SK-N-SH (cell line): ENCODE measurements at regions not wholly inside any gene's neighbourhood (a gene's known extent, or its start where the extent isn't known, plus 50 kb on each side); places are given as distances from the start of the nearest gene placed in this dataset.
A peak's percentile ranks its signal among the peaks of the same experiment; 100 is the strongest.

Source experiments
- CTCF ChIA-PET: fragments of 300-600, 350-600 bp; formaldehyde crosslinking; extraction: SDS; loops from one replicate; lab custom pipeline; 2021; lab: Yijun Ruan, JAX
- POLR2A ChIA-PET: fragments of 350-600 bp; sonication (Branson Sonifier 250); formaldehyde crosslinking; extraction: SDS; loops from one replicate; lab custom pipeline; 2020; ENCODE audit warnings: antibody characterized with exemption, inconsistent platforms; lab: Yijun Ruan, JAX
- DNase-seq: peaks from one replicate; pipeline ENCODE4 v3.0.0; 2012
- H2AFZ ChIP-seq: fragments of 200-600 bp; sonication (generic); 2 replicates; pipeline ENCODE4 v1.8.1; 2016; ENCODE audit warnings: antibody characterized with exemption, mild to moderate bottlenecking, low read depth
- H3F3A ChIP-seq: fragments of 200-600 bp; sonication (generic); replicated peaks from 2 replicates; pipeline ENCODE3; 2016; ENCODE audit warnings: antibody characterized with exemption, mild to moderate bottlenecking; ENCODE audit not compliant: insufficient read depth
- H3K27ac ChIP-seq, 2 experiments: fragments of 200-500 bp in 1 of 2; fragments of 200-600 bp in 1 of 2; sonication (Bioruptor generic) in 1 of 2; sonication (generic), shearing (Covaris generic) in 1 of 2; 2 replicates each; pipeline versions ENCODE4 v1.5.1 to v1.6.1; 2014 to 2016; ENCODE audit warnings: low read depth in 2 of 2, inconsistent platforms in 1 of 2, low read length in 1 of 2, mild to moderate bottlenecking in 1 of 2, mixed read lengths in 1 of 2
- H3K27me3 ChIP-seq: fragments of 200-600 bp; sonication (generic), shearing (Covaris generic); 2 replicates; pipeline ENCODE4 v1.6.1; 2016; ENCODE audit warnings: mixed run types; ENCODE audit not compliant: insufficient read depth
- H3K36me3 ChIP-seq, 2 experiments: fragments of 200-500 bp in 1 of 2; fragments of 200-600 bp in 1 of 2; sonication (Bioruptor generic) in 1 of 2; sonication (generic) in 1 of 2; replicated peaks in 1 of 2; 2 replicates each; pipeline versions ENCODE3 to v1.5.1; 2014 to 2016; ENCODE audit warnings: low read length in 1 of 2, mild to moderate bottlenecking in 1 of 2; ENCODE audit not compliant: insufficient read depth in 2 of 2, control insufficient read depth in 1 of 2
- H3K4me1 ChIP-seq, 2 experiments: fragments of 200-500 bp in 1 of 2; fragments of 200-600 bp in 1 of 2; sonication (Bioruptor generic) in 1 of 2; sonication (generic), shearing (Covaris generic) in 1 of 2; 2 replicates each; pipeline versions ENCODE4 v1.5.1 to v1.6.1; 2014 to 2016; ENCODE audit warnings: low read depth in 1 of 2, low read length in 1 of 2, mixed run types in 1 of 2; ENCODE audit not compliant: insufficient read depth in 2 of 2, control insufficient read depth in 1 of 2
- H3K4me2 ChIP-seq: fragments of 200-600 bp; sonication (generic), shearing (Covaris generic); 2 replicates; pipeline ENCODE4 v1.6.1; 2017; ENCODE audit warnings: mixed run types
- H3K4me3 ChIP-seq, 2 experiments: fragments of 200-500 bp in 1 of 2; fragments of 200-600 bp in 1 of 2; sonication (Bioruptor generic) in 1 of 2; sonication (generic), shearing (Covaris generic) in 1 of 2; 2 replicates each; pipeline versions ENCODE4 v1.5.1 to v1.8.1; 2014 to 2016; ENCODE audit warnings: low read depth in 2 of 2, inconsistent platforms in 1 of 2, low read length in 1 of 2, mild to moderate bottlenecking in 1 of 2, mixed read lengths in 1 of 2, moderate library complexity in 1 of 2
- H3K79me2 ChIP-seq: fragments of 200-600 bp; sonication (generic); 2 replicates; pipeline ENCODE4 v1.8.1; 2017; ENCODE audit warnings: mild to moderate bottlenecking; ENCODE audit not compliant: insufficient read depth
- H3K9ac ChIP-seq: fragments of 200-600 bp; sonication (generic); 2 replicates; pipeline ENCODE4 v1.6.1; 2017; ENCODE audit warnings: mixed run types
- H3K9me2 ChIP-seq: fragments of 200-600 bp; sonication (generic); 2 replicates; pipeline ENCODE4 v1.6.1; 2017; ENCODE audit warnings: mixed run types
- H3K9me3 ChIP-seq: fragments of 200-600 bp; sonication (generic); 2 replicates; pipeline ENCODE4 v1.6.1; 2017; ENCODE audit warnings: mixed run types, mild to moderate bottlenecking, moderate library complexity
- H4K20me1 ChIP-seq: fragments of 200-600 bp; sonication (generic); 2 replicates; pipeline ENCODE4 v1.6.1; 2017; ENCODE audit warnings: mild to moderate bottlenecking, mixed run types; ENCODE audit not compliant: insufficient read depth
- GATA2 ChIP-seq: sonication (generic); formaldehyde crosslinking; IDR thresholded peaks from 2 replicates; pipeline ENCODE4 v1.5.0; 2020; ENCODE audit warnings: mild to moderate bottlenecking, missing genetic modification reagents
- IRF3 ChIP-seq: fragments of 150-350 bp; IDR thresholded peaks from 2 replicates; pipeline ENCODE4 v1.6.1; 2016; ENCODE audit warnings: mild to moderate bottlenecking, low read depth, low read length
- JUND ChIP-seq: IDR thresholded peaks from 2 replicates; pipeline ENCODE4 v1.4.0; 2012
- MAX ChIP-seq: IDR thresholded peaks from 2 replicates; pipeline ENCODE4 v1.4.0; 2012; ENCODE audit warnings: low read depth
- MEF2A ChIP-seq: IDR thresholded peaks from 2 replicates; pipeline ENCODE4 v1.4.0; 2012; ENCODE audit warnings: low read depth, borderline replicate concordance
- NFIC ChIP-seq: IDR thresholded peaks from 2 replicates; pipeline ENCODE4 v1.4.0; 2012; ENCODE audit warnings: borderline replicate concordance
- RCOR1 ChIP-seq: fragments of 150-350 bp; IDR thresholded peaks from 2 replicates; pipeline ENCODE4 v1.6.1; 2017; ENCODE audit warnings: antibody characterized with exemption, low read length
- SIN3A ChIP-seq: IDR thresholded peaks from 2 replicates; pipeline ENCODE4 v1.6.1; 2012; ENCODE audit warnings: low read depth, mild to moderate bottlenecking, low read length, moderate library complexity, borderline replicate concordance
- TEAD4 ChIP-seq: IDR thresholded peaks from 2 replicates; pipeline ENCODE4 v1.4.0; 2012; ENCODE audit warnings: mild to moderate bottlenecking, borderline replicate concordance; ENCODE audit not compliant: insufficient read depth
- USF1 ChIP-seq: IDR thresholded peaks from 2 replicates; pipeline ENCODE4 v1.4.0; 2012; ENCODE audit warnings: low read depth, borderline replicate concordance
- WGBS: methylation state at CpG from one replicate; pipeline ENCODE4 v1.1.6; 2017; ENCODE audit warnings: low lambda C conversion rate; 5-methylcytosine and 5-hydroxymethylcytosine counted together
- TF ChIP-seq, protein P1 (sequence below): IDR thresholded peaks from 2 replicates; pipeline ENCODE4; 2012

DNA sequence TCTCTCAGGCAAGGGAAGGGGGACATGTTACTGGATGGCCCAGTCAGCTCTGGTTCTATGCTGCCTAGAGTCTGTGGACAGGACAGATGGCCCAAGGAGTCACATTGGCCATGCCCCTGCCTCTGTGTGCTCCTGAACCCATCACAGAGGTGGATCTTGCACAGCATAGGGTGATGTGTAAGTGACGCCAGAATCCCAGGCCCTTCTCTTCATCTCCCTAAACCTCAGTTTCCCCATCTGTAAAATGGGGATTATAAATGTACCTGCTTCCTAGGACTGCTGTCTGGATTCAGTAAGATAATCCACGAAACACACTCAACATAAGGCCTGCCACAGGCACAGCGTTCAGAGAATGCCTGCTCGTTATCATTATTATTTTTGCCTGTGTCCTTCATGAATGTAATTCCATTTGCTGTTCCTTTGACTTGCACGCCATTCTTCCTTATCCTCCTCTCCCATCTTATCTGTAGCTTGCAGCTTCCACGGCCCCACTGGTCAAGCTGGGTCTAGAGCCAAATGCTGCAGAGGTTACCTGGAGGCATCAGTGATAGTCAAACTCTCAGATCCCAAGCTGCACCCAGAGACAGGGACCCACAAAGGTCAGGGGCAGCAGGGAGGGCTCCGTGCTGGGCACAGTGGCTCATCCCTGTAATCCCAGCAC lies 207.0 kb downstream of the MN1 start (continued):
- no peak for TF ChIP-seq MAX
- TF ChIP-seq SIN3A = no peak
- TF ChIP-seq, protein P1, sequence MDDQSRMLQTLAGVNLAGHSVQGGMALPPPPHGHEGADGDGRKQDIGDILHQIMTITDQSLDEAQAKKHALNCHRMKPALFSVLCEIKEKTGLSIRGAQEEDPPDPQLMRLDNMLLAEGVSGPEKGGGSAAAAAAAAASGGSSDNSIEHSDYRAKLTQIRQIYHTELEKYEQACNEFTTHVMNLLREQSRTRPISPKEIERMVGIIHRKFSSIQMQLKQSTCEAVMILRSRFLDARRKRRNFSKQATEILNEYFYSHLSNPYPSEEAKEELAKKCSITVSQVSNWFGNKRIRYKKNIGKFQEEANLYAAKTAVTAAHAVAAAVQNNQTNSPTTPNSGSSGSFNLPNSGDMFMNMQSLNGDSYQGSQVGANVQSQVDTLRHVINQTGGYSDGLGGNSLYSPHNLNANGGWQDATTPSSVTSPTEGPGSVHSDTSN = no peak
- no peak for TF ChIP-seq USF1
- no peak for TF ChIP-seq JUND
- TF ChIP-seq NFIC = no peak
- no peak for TF ChIP-seq TEAD4
- no peak for TF ChIP-seq MEF2A
- peak; percentile 84 for TF ChIP-seq GATA2

- Histone ChIP-seq H3K36me3 (no peaks in the 10 kb centered on the region), H3K9ac (no peak overlapping the region), H4K20me1 (no peaks in the 10 kb centered on the region), H3F3A (no peaks in the 10 kb centered on the region), H3K4me1 (no peaks in the 10 kb centered on the region; a peak in 1 of 4 replicates), H3K4me2 (no peak overlapping the region), H3K27ac (no peak overlapping the region), H3K9me3 (no peaks in the 10 kb centered on the region), H3K27me3 (no peaks in the 10 kb centered on the region), H2AFZ (no peak overlapping the region), H3K9me2 (no peaks in the 10 kb centered on the region), H3K79me2 (no peaks in the 10 kb centered on the region), H3K4me3 (no peak overlapping the region)
- no peak for TF ChIP-seq MAX
- TF ChIP-seq RCOR1 = no peak
- TF ChIP-seq SIN3A = no peak
- no peak for TF ChIP-seq IRF3
- no peak for DNase-seq
- POLR2A ChIA-PET = no interaction called here
- CTCF ChIA-PET = no interaction called here
- WGBS = 59% methylated on average over 5 of the region's 8 CpGs
Observed at GRCh38 chr22:27596133-27596870, 205.3 kb downstream of the MN1 start.
